H9 (cell line): ENCODE measurements at regions not wholly inside any gene's neighbourhood (a gene's known extent, or its start where the extent isn't known, plus 50 kb on each side); places are given as distances from the start of the nearest gene placed in this dataset.
A peak's percentile ranks its signal among the peaks of the same experiment; 100 is the strongest.

Source experiments
- DNase-seq: peaks from one replicate; pipeline ENCODE4 v3.0.0-alpha.2; 2017
- H2AFZ ChIP-seq: one replicate; pipeline ENCODE4 v1.6.1; 2013; ENCODE audit warnings: mild to moderate bottlenecking, low read length, control low read depth, moderate library complexity
- H2AK5ac ChIP-seq: 2 replicates; pipeline ENCODE4 v1.6.1; 2013; ENCODE audit warnings: low read length, control low read depth, mixed read lengths; ENCODE audit not compliant: insufficient read length
- H2BK120ac ChIP-seq: one replicate; pipeline ENCODE4 v1.6.1; 2013; ENCODE audit warnings: low read depth, mild to moderate bottlenecking, low read length, control low read depth, inconsistent platforms; ENCODE audit not compliant: poor library complexity, severe bottlenecking
- H2BK12ac ChIP-seq: 2 replicates; pipeline ENCODE4 v1.6.1; 2013; ENCODE audit warnings: low read length, control low read depth, mixed read lengths, low read depth; ENCODE audit not compliant: insufficient read length
- H2BK15ac ChIP-seq: 2 replicates; pipeline ENCODE4 v1.6.1; 2013; ENCODE audit warnings: low read depth, low read length, control low read depth
- H2BK20ac ChIP-seq: one replicate; pipeline ENCODE4 v1.6.1; 2013; ENCODE audit warnings: low read depth, mild to moderate bottlenecking, low read length, control low read depth, inconsistent platforms; ENCODE audit not compliant: poor library complexity, severe bottlenecking
- H2BK5ac ChIP-seq: 2 replicates; pipeline ENCODE4 v1.6.1; 2013; ENCODE audit warnings: low read length, control low read depth, mixed read lengths; ENCODE audit not compliant: insufficient read length
- H3K14ac ChIP-seq: 2 replicates; pipeline ENCODE4 v1.6.1; 2013; ENCODE audit warnings: low read length, control low read depth; ENCODE audit not compliant: insufficient read depth
- H3K18ac ChIP-seq: 2 replicates; pipeline ENCODE4 v1.6.1; 2013; ENCODE audit warnings: low read depth, mild to moderate bottlenecking, mixed read lengths, low read length, control low read depth; ENCODE audit not compliant: insufficient read length
- H3K23ac ChIP-seq: 2 replicates; pipeline ENCODE4 v1.6.1; 2013; ENCODE audit warnings: low read length, control low read depth, mixed read lengths, low read depth; ENCODE audit not compliant: insufficient read length
- H3K23me2 ChIP-seq: 2 replicates; pipeline ENCODE4 v1.6.1; 2013; ENCODE audit warnings: low read depth, mild to moderate bottlenecking, mixed read lengths, low read length, control low read depth; ENCODE audit not compliant: insufficient read length, poor library complexity, severe bottlenecking
- H3K27ac ChIP-seq: 2 replicates; pipeline ENCODE4 v1.5.1; 2013; ENCODE audit warnings: low read length, control low read depth, mixed read lengths, low read depth; ENCODE audit not compliant: insufficient read length
- H3K27me3 ChIP-seq: 2 replicates; pipeline ENCODE4 v1.6.1; 2013; ENCODE audit warnings: low read length, control low read depth, inconsistent platforms; ENCODE audit not compliant: insufficient read depth
- H3K4ac ChIP-seq: 2 replicates; pipeline ENCODE4 v1.6.1; 2013; ENCODE audit warnings: low read depth, mild to moderate bottlenecking, control low read depth, inconsistent platforms, low read length, moderate library complexity
- H3K4me1 ChIP-seq: 2 replicates; pipeline ENCODE4 v1.6.1; 2013; ENCODE audit warnings: low read length, control low read depth, inconsistent platforms; ENCODE audit not compliant: insufficient read depth
- H3K4me2 ChIP-seq: 2 replicates; pipeline ENCODE4 v1.6.1; 2013; ENCODE audit warnings: low read length, control low read depth, mixed read lengths; ENCODE audit not compliant: insufficient read length, insufficient read depth
- H3K56ac ChIP-seq: 2 replicates; pipeline ENCODE4 v1.6.1; 2013; ENCODE audit warnings: low read depth, mild to moderate bottlenecking, mixed read lengths, low read length, control low read depth; ENCODE audit not compliant: insufficient read length
- H3K79me1 ChIP-seq: 2 replicates; pipeline ENCODE4 v1.6.1; 2013; ENCODE audit warnings: low read depth, mild to moderate bottlenecking, moderate library complexity, low read length, control low read depth, inconsistent platforms; ENCODE audit not compliant: insufficient read depth, poor library complexity, severe bottlenecking
- H3K79me2 ChIP-seq: 2 replicates; pipeline ENCODE4 v1.6.1; 2013; ENCODE audit warnings: low read length, control low read depth, inconsistent platforms; ENCODE audit not compliant: insufficient read depth
- H3K9ac ChIP-seq: 2 replicates; pipeline ENCODE4 v1.6.1; 2013; ENCODE audit warnings: low read length, control low read depth, mixed read lengths; ENCODE audit not compliant: insufficient read length; ENCODE audit errors: extremely low read depth
- H3K9me3 ChIP-seq: one replicate; pipeline ENCODE4 v1.6.1; 2013; ENCODE audit warnings: low read depth, low read length, inconsistent platforms; ENCODE audit not compliant: control insufficient read depth
- H3T11ph ChIP-seq: one replicate; pipeline ENCODE4 v1.6.1; 2013; ENCODE audit warnings: mild to moderate bottlenecking, low read length, control low read depth, inconsistent platforms
- H4K20me1 ChIP-seq: one replicate; pipeline ENCODE4 v1.6.1; 2013; ENCODE audit not compliant: control insufficient read depth, insufficient read length, insufficient read depth
- H4K5ac ChIP-seq: 2 replicates; pipeline ENCODE4 v1.6.1; 2013; ENCODE audit warnings: low read depth, mild to moderate bottlenecking, mixed read lengths, low read length, control low read depth; ENCODE audit not compliant: insufficient read length
- H4K8ac ChIP-seq: replicated peaks from 2 replicates; pipeline ENCODE4 v1.6.1; 2013; ENCODE audit warnings: low read length, control low read depth, mixed read lengths, low read depth; ENCODE audit not compliant: insufficient read length
- H4K91ac ChIP-seq: 2 replicates; pipeline ENCODE4 v1.6.1; 2013; ENCODE audit warnings: low read depth, mild to moderate bottlenecking, moderate library complexity, mixed read lengths, low read length, control low read depth; ENCODE audit not compliant: insufficient read length
- H3K27ac Mint-ChIP-seq, 3 experiments: 2 replicates in 2 of 3; 3 replicates in 1 of 3; pipeline ENCODE4 v1.8.0; 2020 to 2021; ENCODE audit warnings: mixed read lengths in 3 of 3, mild to moderate bottlenecking in 1 of 3, moderate library complexity in 1 of 3
- H3K27me3 Mint-ChIP-seq: 2 replicates; pipeline ENCODE4 v1.8.0; 2021; ENCODE audit warnings: low read depth, mild to moderate bottlenecking, moderate library complexity, mixed read lengths
- H3K36me3 Mint-ChIP-seq, 3 experiments: 2 replicates in 2 of 3; 3 replicates in 1 of 3; pipeline ENCODE4 v1.8.0; 2020 to 2021; ENCODE audit warnings: low read depth in 3 of 3, mixed read lengths in 3 of 3; ENCODE audit not compliant: insufficient read depth in 1 of 3
- H3K4me1 Mint-ChIP-seq, 2 experiments: 2 replicates each; pipeline ENCODE4 v1.8.0; 2020; ENCODE audit warnings: mixed read lengths in 2 of 2
- H3K4me3 Mint-ChIP-seq, 2 experiments: 2 replicates in 1 of 2; 3 replicates in 1 of 2; pipeline ENCODE4 v1.8.0; 2020 to 2021; ENCODE audit warnings: mild to moderate bottlenecking in 2 of 2, mixed read lengths in 2 of 2, moderate library complexity in 1 of 2
- H3K9me3 Mint-ChIP-seq, 2 experiments: 2 replicates in 1 of 2; 3 replicates in 1 of 2; pipeline ENCODE4 v1.8.0; 2020; ENCODE audit warnings: mild to moderate bottlenecking in 2 of 2, mixed read lengths in 2 of 2, moderate library complexity in 1 of 2
- CTCF ChIP-seq: fragments of 200-600 bp; sonication (generic); conservative IDR thresholded peaks from 3 replicates; pipeline ENCODE4 v1.8.0; 2021; ENCODE audit warnings: antibody characterized with exemption, mild to moderate bottlenecking
- WGBS: extraction: QIAGEN DNeasy Blood & Tissue Kit; methylation state at CpG from one replicate; pipeline ENCODE4 v1.1.7; 2013; ENCODE audit warnings: missing lambda C conversion rate, low lambda C conversion rate, mixed read lengths; ENCODE audit not compliant: insufficient read length; ENCODE audit errors: extremely low coverage; 5-methylcytosine and 5-hydroxymethylcytosine counted together

DNA sequence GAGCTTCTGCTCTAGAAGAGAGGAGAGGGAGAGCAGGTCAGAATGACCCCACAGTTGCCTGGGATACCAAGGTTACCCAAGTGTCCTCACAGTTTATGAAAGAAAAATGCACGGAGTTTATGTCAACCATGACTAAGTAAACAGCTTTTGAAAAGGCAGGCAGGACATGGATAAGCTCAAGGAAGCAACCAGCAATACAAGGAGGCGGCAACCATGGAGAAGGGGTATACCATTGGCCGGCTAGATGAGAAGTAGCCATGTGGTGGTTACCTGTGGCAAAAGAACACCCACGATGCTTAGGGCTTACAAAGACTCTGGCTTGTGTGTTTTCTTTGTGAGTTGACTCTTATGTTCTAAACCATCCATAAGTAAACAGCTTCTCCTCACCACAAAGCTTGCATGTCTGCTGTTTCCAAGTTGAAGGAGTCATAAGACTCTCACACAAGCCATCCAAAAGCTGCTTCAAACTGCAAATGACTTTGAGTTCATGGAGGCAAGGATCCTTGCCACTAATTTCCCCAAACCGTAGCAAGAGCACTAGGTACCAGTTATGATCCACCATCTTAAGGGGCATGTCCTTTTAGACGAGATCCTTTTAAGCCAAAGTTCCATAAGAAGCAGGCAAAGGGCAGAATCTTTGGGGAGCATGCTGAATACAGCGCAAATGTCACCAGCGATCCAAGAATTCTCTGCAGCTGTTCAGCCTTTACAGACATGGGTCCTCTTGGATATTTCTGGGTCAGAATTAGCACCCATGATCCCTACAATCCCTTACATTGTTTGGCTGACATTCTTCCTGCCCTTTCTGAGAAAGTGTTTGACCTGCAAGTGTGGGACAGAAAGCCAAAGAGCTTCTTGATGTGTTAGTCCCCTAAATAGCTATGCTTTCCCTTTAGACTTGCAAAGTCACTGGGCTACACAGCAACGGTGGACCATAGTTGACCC, 74.8 kb upstream of the IPO5 start:
- H2BK12ac ChIP-seq: no peak overlapping the region
- H3K56ac ChIP-seq: no peak overlapping the region
- no peak overlapping the region for H3K9ac ChIP-seq
- no peak overlapping the region for H3K18ac ChIP-seq
- no peaks in the 10 kb centered on the region for H3K79me1 ChIP-seq
- no peaks in the 10 kb centered on the region for H3K79me2 ChIP-seq
- DNase-seq: no peak
- no peak overlapping the region for H2BK120ac ChIP-seq
- H4K5ac ChIP-seq: no peak overlapping the region
- Mint-ChIP-seq H3K27me3 (peaks cover 6% of the 10 kb centered on the region), H3K9me3 (peaks cover 0 to 6% of the 10 kb centered on the region in 2 experiments; a peak in 3 of 5 replicates), H3K27ac (peak overlapping the region in 1 of 3 experiments; percentile 7; a peak in 1 of 7 replicates), H3K4me3 (no peak overlapping the region), H3K36me3 (no peaks in the 10 kb centered on the region; a peak in 2 of 7 replicates), H3K4me1 (peaks cover 26 to 27% of the 10 kb centered on the region in 2 experiments)
- H3K23me2 ChIP-seq: no peaks in the 10 kb centered on the region
- no peak overlapping the region for H3K4me2 ChIP-seq
- H3K23ac ChIP-seq: no peak overlapping the region
- no peak overlapping the region for H3K27ac ChIP-seq
- H2BK20ac ChIP-seq: no peak overlapping the region
- H2AFZ ChIP-seq: no peak overlapping the region
- TF ChIP-seq CTCF: no peak
- no CpG with 5 or more reads among the region's 9 CpGs for WGBS
- H2BK15ac ChIP-seq: no peak overlapping the region
- no peak overlapping the region for H3T11ph ChIP-seq
- H2AK5ac ChIP-seq: no peak overlapping the region
- no peak overlapping the region for H3K14ac ChIP-seq
- H3K9me3 ChIP-seq: no peaks in the 10 kb centered on the region
- no peak overlapping the region for H2BK5ac ChIP-seq
- peaks cover 17% of the 10 kb centered on the region; the same call in 1 of the 2 replicates for H3K4me1 ChIP-seq
- no peak overlapping the region for H4K8ac ChIP-seq
- no peaks in the 10 kb centered on the region for H4K20me1 ChIP-seq
- H4K91ac ChIP-seq: no peak overlapping the region
- H3K27me3 ChIP-seq: no peaks in the 10 kb centered on the region
- H3K4ac ChIP-seq: no peak overlapping the region
